Loucy (cell line): ENCODE measurements at regions not wholly inside any gene's neighbourhood (a gene's known extent, or its start where the extent isn't known, plus 50 kb on each side); places are given as distances from the start of the nearest gene placed in this dataset.

ENCODE experiments used
- H2AFZ ChIP-seq: fragments of 200-600 bp; sonication (generic); 2 replicates; pipeline ENCODE4 v1.6.0; 2016; ENCODE audit warnings: antibody characterized with exemption, mild to moderate bottlenecking, low read length, moderate library complexity
- H3F3A ChIP-seq: fragments of 200-600 bp; 2 replicates; pipeline ENCODE4 v1.6.0; 2016; ENCODE audit warnings: antibody characterized with exemption, low read depth, mild to moderate bottlenecking
- H3K27me3 ChIP-seq: fragments of 200-600 bp; sonication (generic); 2 replicates; pipeline ENCODE4 v1.6.1; 2014; ENCODE audit warnings: low read length, mild to moderate bottlenecking; ENCODE audit not compliant: insufficient read depth, poor library complexity, severe bottlenecking
- H3K36me3 ChIP-seq: fragments of 200-600 bp; sonication (generic); 2 replicates; pipeline ENCODE4 v1.6.1; 2016; ENCODE audit warnings: low read length; ENCODE audit not compliant: insufficient read depth
- H3K4me1 ChIP-seq: fragments of 200-600 bp; sonication (generic); 2 replicates; pipeline ENCODE4 v1.5.1; 2014; ENCODE audit warnings: low read length, mild to moderate bottlenecking; ENCODE audit not compliant: insufficient read depth, poor library complexity, severe bottlenecking
- H3K4me2 ChIP-seq: fragments of 200-600 bp; sonication (generic); 2 replicates; pipeline ENCODE4 v1.6.0; 2014; ENCODE audit warnings: antibody characterized with exemption, low read length, low read depth, mild to moderate bottlenecking; ENCODE audit not compliant: poor library complexity, severe bottlenecking
- H3K4me3 ChIP-seq: fragments of 200-600 bp; sonication (generic); 2 replicates; pipeline ENCODE4 v1.5.1; 2014; ENCODE audit warnings: low read length, mild to moderate bottlenecking, mixed read lengths; ENCODE audit not compliant: poor library complexity, severe bottlenecking
- H3K79me2 ChIP-seq: fragments of 200-600 bp; sonication (generic); 2 replicates; pipeline ENCODE4 v1.6.1; 2014; ENCODE audit warnings: low read length; ENCODE audit not compliant: insufficient read depth
- H3K9ac ChIP-seq: fragments of 200-600 bp; sonication (generic); 2 replicates; pipeline ENCODE4 v1.6.0; 2014; ENCODE audit warnings: mild to moderate bottlenecking, low read depth, low read length, moderate library complexity; ENCODE audit not compliant: poor library complexity, severe bottlenecking
- H3K9me2 ChIP-seq: fragments of 200-600 bp; sonication (generic); replicated peaks from 2 replicates; pipeline ENCODE4 v1.6.1; 2016; ENCODE audit warnings: low read depth, low read length, mixed read lengths
- H3K9me3 ChIP-seq: fragments of 200-600 bp; sonication (generic); 2 replicates; pipeline ENCODE4 v1.6.1; 2014; ENCODE audit warnings: mild to moderate bottlenecking, antibody characterized with exemption, low read length, low read depth; ENCODE audit not compliant: insufficient read depth
- H4K20me1 ChIP-seq: fragments of 200-600 bp; sonication (generic); 2 replicates; pipeline ENCODE4 v1.6.0; 2014; ENCODE audit warnings: antibody characterized with exemption, low read length, mild to moderate bottlenecking; ENCODE audit not compliant: insufficient read depth, poor library complexity, severe bottlenecking
- EZH2phosphoT487 ChIP-seq: fragments of 200-600 bp; IDR thresholded peaks from 2 replicates; pipeline ENCODE4 v1.6.1; 2018; ENCODE audit warnings: antibody characterized with exemption, mild to moderate bottlenecking, moderate library complexity, borderline replicate concordance
- TF ChIP-seq, protein P1 (sequence below): fragments of 200-600 bp; sonication (generic); conservative IDR thresholded peaks from 2 replicates; pipeline ENCODE4 v1.5.1; 2014; ENCODE audit warnings: mild to moderate bottlenecking, antibody characterized with exemption, low read length

GRCh38 chr19:31502536-31503170 is 153.4 kb upstream of the TSHZ3 start:
- H3K9me3 ChIP-seq = peaks cover 5% of the 10 kb centered on the region; the same call in 1 of the 2 replicates
- H3K27me3 ChIP-seq = no peaks in the 10 kb centered on the region
- no peak overlapping the region for H3K9ac ChIP-seq
- H3K4me2 ChIP-seq = no peak overlapping the region
- H3K4me3 ChIP-seq = no peak overlapping the region
- no peaks in the 10 kb centered on the region for H3K79me2 ChIP-seq
- H3K9me2 ChIP-seq = no peaks in the 10 kb centered on the region
- no peaks in the 10 kb centered on the region for H4K20me1 ChIP-seq
- no peaks in the 10 kb centered on the region for H3F3A ChIP-seq
- no peaks in the 10 kb centered on the region for H3K4me1 ChIP-seq
- no peak overlapping the region for H2AFZ ChIP-seq
- TF ChIP-seq, protein P1, sequence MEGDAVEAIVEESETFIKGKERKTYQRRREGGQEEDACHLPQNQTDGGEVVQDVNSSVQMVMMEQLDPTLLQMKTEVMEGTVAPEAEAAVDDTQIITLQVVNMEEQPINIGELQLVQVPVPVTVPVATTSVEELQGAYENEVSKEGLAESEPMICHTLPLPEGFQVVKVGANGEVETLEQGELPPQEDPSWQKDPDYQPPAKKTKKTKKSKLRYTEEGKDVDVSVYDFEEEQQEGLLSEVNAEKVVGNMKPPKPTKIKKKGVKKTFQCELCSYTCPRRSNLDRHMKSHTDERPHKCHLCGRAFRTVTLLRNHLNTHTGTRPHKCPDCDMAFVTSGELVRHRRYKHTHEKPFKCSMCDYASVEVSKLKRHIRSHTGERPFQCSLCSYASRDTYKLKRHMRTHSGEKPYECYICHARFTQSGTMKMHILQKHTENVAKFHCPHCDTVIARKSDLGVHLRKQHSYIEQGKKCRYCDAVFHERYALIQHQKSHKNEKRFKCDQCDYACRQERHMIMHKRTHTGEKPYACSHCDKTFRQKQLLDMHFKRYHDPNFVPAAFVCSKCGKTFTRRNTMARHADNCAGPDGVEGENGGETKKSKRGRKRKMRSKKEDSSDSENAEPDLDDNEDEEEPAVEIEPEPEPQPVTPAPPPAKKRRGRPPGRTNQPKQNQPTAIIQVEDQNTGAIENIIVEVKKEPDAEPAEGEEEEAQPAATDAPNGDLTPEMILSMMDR = no peak
- no peaks in the 10 kb centered on the region for H3K36me3 ChIP-seq

DNA sequence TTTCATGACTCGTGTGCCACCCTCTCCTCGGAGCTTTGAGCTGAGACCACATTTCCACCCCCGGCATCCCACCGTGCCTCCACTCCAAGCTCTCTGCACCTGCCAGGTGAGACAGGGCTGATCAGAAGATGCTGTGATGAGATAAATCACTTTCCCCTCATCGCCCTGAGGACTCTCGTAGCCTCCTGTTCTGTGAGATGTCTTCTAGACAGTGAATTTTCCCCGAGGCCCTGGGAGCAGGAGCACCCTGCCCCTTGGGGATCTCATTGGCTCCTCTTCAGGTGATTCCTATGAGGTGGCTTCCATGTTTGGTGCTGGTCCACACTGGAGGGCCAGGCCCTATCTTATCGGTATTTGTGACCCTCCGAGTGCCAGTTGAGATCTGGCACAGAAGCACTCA is 154.0 kb upstream of the TSHZ3 start:
- Histone ChIP-seq H3K4me1 (no peaks in the 10 kb centered on the region), H3K9me3 (peaks cover 5% of the 10 kb centered on the region; the same call in 1 of the 2 replicates), H3F3A (no peaks in the 10 kb centered on the region), H3K79me2 (no peaks in the 10 kb centered on the region), H3K9me2 (no peaks in the 10 kb centered on the region), H3K4me2 (no peak overlapping the region), H3K4me3 (no peak overlapping the region), H3K36me3 (no peaks in the 10 kb centered on the region), H3K9ac (no peak overlapping the region), H3K27me3 (no peaks in the 10 kb centered on the region), H2AFZ (no peak overlapping the region), H4K20me1 (no peaks in the 10 kb centered on the region)
- TF ChIP-seq, protein P1 = no peak
- TF ChIP-seq EZH2phosphoT487 = no peak

GRCh38 chr19:31504221-31504620 is 155.0 kb upstream of the TSHZ3 start:
- no peaks in the 10 kb centered on the region for H3K36me3 ChIP-seq
- no peaks in the 10 kb centered on the region for H3K79me2 ChIP-seq
- no peaks in the 10 kb centered on the region for H3F3A ChIP-seq
- no peaks in the 10 kb centered on the region for H3K27me3 ChIP-seq
- H3K4me3 ChIP-seq = no peak overlapping the region
- no peak overlapping the region for H2AFZ ChIP-seq
- no peaks in the 10 kb centered on the region for H4K20me1 ChIP-seq
- H3K9me3 ChIP-seq = peaks cover 5% of the 10 kb centered on the region; the same call in 1 of the 2 replicates
- no peak overlapping the region for H3K9ac ChIP-seq
- no peaks in the 10 kb centered on the region for H3K4me1 ChIP-seq
- no peak for TF ChIP-seq EZH2phosphoT487
- TF ChIP-seq, protein P1 = no peak
- H3K9me2 ChIP-seq = no peaks in the 10 kb centered on the region
- no peak overlapping the region for H3K4me2 ChIP-seq
